Testis (tissue), 2 donors: ENCODE measurements at regions not wholly inside any gene's neighbourhood (a gene's known extent, or its start where the extent isn't known, plus 50 kb on each side); places are given as distances from the start of the nearest gene placed in this dataset.

Source experiments
- CTCF ChIP-seq, 3 experiments: fragments of 450-650 bp in 2 of 3; fragments of 200-600 bp in 1 of 3; sonication (generic) in 1 of 3; IDR thresholded peaks; one replicate each; pipeline ENCODE4 v1.5.1; 2016 to 2019; ENCODE audit warnings: antibody characterized with exemption in 3 of 3, mild to moderate bottlenecking in 2 of 3, moderate library complexity in 1 of 3
- POLR2A ChIP-seq: fragments of 450-650 bp; IDR thresholded peaks from one replicate; pipeline ENCODE4 v1.6.1; 2017; ENCODE audit warnings: antibody characterized with exemption, mild to moderate bottlenecking, moderate library complexity

GRCh38 chr6:138593909-138594757, 94.8 kb upstream of the NHSL1 start:
- no peak for TF ChIP-seq CTCF (IDR thresholded peaks at IDR 0.05)
- no peak for TF ChIP-seq POLR2A
